Activated CD4-positive, alpha-beta T cell treated with anti-CD3 and anti-CD28 coated beads, Interleukin-2, amount 50 U/mL, for 4 hours (primary cell): ENCODE measurements at regions not wholly inside any gene's neighbourhood (a gene's known extent, or its start where the extent isn't known, plus 50 kb on each side); places are given as distances from the start of the nearest gene placed in this dataset.

Source experiments
- DNase-seq, 2 experiments: peaks; one replicate each; pipeline ENCODE4 v3.0.0-alpha.2; 2020

DNA sequence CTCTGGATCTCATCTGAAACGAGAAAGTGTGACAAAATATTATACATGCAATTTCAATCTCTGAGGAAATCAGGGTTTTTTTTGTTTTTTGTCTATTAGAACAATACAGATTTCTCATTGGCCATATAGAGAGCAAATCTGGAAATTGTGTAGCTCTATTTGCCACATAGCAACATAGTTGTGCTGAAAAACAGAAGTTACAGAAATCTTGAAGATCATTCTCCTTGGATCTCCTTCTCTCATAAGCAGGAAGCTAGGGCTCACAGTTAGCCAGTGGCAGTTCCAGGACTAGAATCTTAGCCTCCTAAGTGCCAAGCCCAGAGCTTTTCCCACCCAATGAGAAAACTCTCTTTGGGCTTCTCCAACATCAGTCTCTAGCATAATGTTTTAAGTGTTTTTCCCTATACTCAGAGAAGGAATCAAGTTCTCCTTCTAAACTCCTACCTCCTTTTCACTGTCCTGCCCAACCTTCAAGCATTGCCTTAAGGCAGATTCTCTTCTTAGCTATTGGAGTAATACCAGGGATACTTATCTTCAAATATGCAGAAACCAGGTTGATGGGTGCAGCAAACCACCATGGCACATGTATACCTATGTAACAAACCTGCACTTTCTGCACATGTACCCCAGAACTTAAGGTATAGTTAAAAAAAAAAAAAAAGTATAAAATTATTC is 211.6 kb downstream of the ALDH8A1 start:
- DNase-seq: no peak

GRCh38 chr6:134735461-134735860 is 214.4 kb downstream of the ALDH8A1 start:
- DNase-seq: no peak

DNA sequence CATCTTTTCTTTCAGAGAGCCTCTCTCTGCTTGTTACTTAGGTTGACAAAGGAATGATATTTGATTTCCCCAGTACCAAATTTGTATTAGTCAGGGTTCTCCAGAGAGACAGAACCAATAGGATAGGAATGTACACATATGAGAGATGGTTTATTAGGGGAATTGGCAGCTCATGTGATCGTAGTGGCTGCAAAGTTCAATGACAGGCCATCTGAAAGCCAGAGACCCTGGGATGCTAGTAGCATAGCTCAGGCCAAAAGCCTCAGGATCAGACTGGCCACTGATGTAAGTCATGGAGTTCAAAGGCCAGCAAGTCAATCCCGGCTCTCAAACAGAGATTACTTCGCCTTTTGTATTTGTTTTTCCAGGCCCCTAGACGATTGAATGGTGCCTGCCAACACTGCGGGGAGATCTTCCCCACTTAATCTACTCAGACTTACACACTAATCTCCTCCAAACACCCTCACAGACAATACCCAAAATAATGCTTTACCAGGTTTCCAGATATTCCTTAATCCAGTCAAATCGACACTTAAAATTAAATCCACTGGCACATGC is 215.5 kb downstream of the ALDH8A1 start:
- no peak for DNase-seq

DNA sequence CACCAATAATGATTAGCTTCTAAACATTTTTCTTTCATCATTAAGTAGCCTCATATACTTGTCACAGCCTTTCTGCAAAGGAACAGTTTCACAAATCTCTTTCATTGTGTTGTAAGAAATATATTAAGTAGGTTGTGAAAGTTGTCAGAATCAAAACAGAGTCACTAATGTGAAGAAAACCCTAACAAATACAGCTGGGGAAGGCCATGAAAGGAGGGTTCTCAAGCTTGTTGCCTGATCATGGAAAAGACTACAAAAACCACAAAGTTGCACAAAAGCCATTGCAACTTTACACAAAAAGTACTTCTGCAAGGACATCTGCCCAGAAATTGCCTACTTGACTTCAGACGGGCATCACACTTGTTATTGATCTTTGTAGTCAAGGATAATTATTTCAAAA is 216.1 kb downstream of the ALDH8A1 start:
- no peak for DNase-seq

DNA sequence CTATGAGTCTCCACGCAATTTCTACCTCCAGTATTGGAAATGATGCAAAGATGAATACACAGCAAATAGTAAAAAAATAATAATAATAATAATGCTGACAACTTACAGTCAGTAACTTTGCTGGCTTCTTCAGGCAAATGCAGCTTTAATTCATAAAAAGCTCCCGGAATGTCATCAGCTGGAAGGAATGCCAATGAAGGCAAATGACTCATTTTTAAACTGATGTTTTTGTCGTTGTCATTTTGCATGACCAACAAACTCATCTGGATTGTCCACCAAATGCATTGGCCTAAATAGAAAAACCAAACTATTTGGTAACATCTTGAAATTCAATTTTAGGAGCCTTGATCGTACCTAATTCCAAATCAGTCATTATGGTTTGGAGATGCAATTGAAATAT is 217.1 kb downstream of the ALDH8A1 start:
- no peak for DNase-seq

- no peak for DNase-seq
Observed at GRCh38 chr6:134731615-134732014, 218.3 kb downstream of the ALDH8A1 start.

DNA sequence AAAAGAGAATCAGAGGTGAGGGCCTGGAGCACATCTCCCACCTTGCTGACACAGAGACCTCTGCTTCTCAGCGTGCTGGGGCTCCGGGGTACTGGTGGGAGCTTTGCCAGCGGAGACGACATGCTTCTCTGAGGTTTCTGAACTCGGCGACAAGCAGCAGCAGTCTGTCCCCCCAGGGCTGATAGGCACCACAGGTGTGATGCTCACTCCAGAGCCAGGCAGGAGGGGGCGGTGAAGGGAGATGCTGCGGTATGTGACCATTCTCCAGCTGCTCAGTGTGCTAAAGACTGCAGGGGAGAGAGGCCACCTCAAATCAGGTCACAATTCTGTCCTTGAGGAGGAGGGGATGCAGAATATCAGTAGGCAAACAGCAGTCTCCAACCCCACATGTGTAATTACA is 219.9 kb downstream of the ALDH8A1 start:
- DNase-seq: no peak

DNA sequence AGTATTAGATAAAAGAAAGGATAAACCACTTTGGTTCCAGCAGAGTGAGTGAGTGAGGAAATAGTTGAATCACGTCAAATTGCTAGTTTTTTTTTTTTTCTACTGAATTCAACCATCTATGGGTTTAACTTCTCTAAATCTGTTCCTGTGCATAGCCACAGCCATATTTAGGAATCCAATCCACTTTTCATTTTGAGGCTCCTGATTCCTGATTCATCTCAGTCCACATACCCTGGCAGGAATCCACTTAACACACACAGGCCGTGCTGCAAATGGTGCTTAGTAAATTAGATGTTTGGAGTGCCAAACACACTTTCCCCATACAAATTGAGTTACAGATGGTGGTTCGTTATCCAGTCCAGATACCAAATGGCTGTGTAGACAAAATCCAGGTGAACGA is 220.3 kb downstream of the ALDH8A1 start:
- DNase-seq: no peak

DNA sequence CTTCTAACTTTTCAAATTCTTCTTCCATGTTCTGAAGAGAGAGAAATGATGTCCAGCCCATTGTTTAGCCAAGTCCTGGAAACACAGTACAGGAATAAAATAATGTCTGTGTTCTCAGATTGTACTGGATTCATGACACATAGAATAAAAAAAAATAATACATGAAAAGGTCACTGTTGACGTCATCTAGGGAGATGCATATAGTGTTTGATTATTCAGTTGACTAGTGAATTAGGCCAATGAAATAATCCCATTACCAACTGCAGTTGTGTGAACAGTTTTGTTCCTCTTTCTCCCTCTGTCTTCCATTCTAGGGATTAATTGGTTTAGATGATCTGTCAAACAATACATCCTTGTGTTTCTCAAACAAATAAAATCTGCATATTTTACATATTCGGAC is 222.8 kb downstream of the ALDH8A1 start:
- DNase-seq: no peak

DNA sequence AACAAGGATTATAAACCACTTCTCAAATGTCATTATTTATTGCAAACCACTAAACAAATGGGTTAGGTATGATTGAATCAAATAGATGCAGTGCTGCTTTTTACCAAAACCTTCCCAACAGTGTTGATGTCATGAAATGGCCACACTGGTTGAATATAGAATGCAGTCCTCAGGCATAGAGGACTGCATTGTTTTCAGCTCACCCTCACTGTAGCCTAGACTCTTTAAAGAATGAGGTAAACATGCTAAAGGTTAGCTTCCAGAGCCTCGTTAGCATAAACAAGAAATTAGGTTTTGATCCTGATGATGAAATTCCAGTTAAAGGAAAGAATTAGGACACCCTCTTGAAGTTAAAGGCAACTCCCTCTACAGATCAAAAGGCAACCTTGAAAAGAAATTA is 224.3 kb downstream of the ALDH8A1 start:
- no peak for DNase-seq

DNA sequence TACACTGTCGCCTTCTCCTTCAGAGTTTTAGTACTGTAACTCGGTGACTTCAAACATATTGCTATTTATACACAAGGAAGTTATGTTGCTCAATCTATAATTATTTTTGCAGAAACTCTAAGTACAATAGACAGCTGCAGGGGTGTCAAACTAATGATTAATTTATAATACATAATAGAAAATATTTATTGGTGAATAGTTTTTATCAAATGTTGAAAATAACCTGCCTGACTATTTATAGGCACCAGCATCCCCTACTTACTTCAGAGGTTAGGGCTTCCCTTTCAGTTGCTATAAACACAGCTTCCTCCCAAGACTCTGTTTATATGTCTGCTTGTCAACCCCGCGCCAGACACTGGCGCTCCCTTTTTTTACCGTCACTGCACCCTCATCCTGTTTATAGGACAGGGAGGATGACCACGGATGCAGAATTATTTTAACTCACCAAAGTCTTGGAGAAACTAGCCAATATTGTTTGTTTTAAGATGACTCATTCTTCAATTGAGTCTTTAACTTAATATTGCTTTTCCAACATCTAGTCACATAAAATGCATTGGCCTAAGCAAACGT is 225.0 kb downstream of the ALDH8A1 start:
- DNase-seq: no peak

DNA sequence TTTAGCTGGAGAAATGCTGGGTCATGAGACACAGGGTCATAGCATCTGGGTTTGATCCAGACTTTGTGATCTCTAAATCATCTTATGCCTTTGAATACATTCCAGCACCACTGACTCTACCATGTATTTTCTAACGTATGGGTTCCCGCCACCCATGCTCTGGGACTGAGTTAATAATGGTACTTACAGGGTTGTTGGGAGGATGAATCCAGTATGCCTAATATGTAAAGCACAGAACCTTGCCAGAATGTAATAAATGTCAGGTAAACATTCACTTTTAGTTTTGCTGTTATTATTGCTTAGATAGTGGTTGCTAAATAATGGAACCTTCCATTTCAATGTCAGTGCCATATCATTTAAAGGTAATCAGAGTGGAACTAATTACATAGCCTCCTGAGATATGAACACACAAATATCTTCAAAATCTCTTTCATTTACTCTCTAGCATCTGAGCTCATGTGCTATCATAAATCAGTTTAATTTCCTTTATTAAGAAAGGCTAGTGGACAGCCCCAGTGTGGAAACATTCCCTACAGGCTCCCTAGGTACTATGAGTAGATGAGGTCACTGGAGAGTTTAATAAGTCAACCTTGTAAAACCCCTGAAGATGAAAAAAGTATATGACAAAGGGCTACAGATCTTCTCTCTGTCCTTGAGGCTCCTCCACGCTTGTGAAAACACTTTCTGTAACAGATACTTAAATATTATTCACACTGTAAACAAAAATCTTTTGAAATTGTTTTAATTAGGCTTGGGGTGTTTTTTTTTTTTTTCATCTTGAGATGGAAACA is 226.6 kb downstream of the ALDH8A1 start:
- no peak for DNase-seq

GRCh38 chr6:134722200-134722870 is 227.6 kb downstream of the ALDH8A1 start:
- no peak for DNase-seq

- DNase-seq: no peak
Observed at GRCh38 chr6:134721060-134721405, 228.9 kb downstream of the ALDH8A1 start.

DNA sequence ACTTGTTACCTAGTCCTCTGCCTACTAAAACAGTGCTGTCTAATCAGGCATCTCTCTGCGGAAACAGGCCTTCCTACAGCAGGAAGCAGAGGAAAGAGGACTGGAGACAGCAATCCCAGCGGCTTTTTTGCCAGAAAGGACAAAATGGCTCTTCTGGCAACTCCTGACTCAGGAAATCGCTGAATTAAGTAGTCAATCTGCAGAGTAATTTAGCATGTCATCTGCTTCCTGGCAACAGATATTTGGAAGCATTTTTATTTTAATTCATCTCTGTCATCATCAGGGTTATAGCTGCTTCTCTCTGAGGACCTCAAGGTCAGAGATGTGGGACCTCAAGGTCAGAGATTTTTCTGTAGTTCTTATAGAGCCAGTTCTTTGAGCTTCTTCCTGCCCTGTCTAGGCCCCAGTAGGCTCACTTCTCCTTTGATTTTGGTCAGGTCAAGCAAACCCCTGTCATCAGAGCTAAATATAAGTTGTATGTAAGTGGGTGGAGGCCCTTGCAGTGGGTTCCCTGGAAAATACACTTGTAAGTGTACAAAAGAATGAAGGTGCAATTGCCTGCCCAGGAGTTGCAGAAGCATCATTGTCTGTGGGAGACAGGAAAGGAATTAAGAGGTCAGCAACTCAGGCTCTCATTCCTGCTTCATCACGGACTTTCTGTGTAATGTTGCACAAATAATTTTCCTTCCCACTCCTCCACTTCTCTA is 229.4 kb downstream of the ALDH8A1 start:
- no peak for DNase-seq

- DNase-seq: no peak
Observed at GRCh38 chr6:134719911-134720310, 230.0 kb downstream of the ALDH8A1 start.

DNA sequence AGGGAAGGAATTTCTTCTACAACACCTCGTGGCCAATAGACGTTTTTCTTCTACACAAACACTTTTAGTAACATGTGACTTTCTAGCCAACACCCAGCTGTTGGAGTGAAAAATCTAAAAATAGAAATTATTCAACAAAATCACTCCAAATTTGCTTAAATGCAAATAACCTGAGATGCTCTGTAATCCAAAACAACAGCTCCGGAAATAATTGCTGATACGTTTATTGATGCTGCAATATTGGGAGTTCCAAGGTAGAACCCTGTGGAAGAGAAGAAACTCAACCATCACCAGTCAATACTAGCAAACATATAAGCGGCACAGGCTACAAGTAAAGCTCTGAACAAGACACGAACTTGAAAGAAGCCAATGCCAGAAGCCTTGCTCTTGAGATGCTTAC is 230.6 kb downstream of the ALDH8A1 start:
- no peak for DNase-seq

GRCh38 chr6:134714679-134715078 is 235.2 kb downstream of the ALDH8A1 start:
- DNase-seq: no peak

DNA sequence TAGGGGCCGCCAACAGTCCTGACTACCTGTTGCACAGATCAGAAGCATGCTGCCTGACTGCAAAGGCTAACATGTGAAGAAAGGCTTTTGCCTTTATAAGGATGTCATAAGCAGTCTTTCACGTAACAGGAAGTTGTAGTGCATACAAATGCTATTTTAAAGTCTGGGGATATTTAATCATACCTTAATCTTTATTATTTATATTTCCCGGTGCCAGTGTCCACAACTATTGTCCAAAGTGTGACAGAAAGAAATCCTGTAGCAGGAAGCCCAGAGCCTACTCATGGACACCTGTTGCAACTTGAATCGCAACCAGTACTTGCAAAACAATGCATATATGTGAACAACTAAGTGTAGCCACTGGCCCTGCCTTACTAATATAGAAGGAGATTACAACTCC is 235.8 kb downstream of the ALDH8A1 start:
- no peak for DNase-seq

DNA sequence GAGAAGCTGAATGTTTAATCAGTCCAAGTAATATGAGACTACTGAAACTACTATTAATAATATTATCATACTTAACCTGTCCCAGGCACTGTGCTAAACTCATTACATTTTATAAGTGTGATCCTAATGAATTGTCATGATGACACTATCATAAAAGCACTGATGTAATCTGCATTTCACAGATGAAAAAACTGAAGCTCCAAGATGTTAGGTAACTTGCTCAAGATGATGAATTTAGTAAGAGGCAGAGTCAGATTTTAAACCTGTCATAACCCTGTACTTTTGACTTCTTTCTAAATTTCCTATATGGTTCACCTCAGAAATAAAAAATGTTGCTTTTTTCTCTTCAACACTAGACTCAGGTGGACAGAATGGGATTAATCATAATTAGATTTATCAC is 237.6 kb downstream of the ALDH8A1 start:
- DNase-seq: no peak

GRCh38 chr6:134708079-134708478 is 241.8 kb downstream of the ALDH8A1 start:
- no peak for DNase-seq

DNA sequence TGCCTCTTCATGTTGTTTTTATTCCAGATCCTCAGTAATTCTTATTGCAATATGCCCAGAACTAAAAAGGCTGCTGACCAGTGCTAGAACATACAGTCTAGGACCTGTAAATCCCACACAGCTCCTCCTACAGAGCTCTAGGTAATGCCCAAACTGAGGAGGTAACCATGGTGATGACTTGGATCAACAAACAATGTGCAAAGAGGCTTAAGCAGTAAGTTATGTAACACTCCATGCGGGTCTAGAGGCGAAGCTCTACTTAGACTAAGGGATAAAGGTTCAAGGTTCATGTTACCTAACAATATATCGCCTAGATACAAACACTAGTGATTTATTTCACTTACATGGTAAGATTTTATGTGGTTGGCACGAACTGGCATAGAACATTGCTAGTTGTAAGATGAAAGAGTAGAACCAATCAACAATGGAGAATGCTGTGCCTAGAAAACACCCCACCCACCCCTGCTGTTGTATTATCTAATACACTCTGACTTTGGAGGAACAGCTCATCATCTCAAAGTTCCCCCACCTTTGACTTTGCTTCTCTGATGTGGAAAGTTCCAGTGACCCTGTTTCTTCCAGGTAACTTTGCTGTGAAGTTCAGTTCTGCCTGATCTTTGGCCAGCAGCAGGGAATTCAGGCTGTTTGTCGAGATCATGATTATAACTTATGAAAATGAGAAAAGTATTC is 242.4 kb downstream of the ALDH8A1 start:
- no peak for DNase-seq
